IMR-90 (cell line): ENCODE measurements at regions not wholly inside any gene's neighbourhood (a gene's known extent, or its start where the extent isn't known, plus 50 kb on each side); places are given as distances from the start of the nearest gene placed in this dataset.

Source experiments
- ATAC-seq: fragments of 200-7000 bp; cut with Tn5 transposase; 2 replicates; pipeline ENCODE4 v1.9.1; 2020; ENCODE audit warnings: low read depth, mild to moderate bottlenecking, moderate library complexity
- BruUV-seq: library from RNA; stranded (reverse); fragments of 400-500 nt; replicated peaks from 2 replicates; lab custom pipeline; 2021; lab: Mats Ljungman, UMichigan
- CTCF ChIA-PET: fragments of 300-600 bp; formaldehyde crosslinking; extraction: SDS; loops from one replicate; lab custom pipeline; 2021; ENCODE audit warnings: antibody characterized with exemption; lab: Yijun Ruan, JAX
- POLR2A ChIA-PET: fragments of 300-600 bp; sonication (Branson Sonifier 250); formaldehyde crosslinking; loops from one replicate; lab custom pipeline; 2022; ENCODE audit warnings: antibody characterized with exemption; ENCODE audit not compliant: unreplicated experiment; lab: Charles Lee
- DNase-seq: peaks from one replicate; pipeline ENCODE4 v3.0.0; 2013
- H2AFZ ChIP-seq: replicated peaks from 2 replicates; pipeline ENCODE3; 2013; ENCODE audit warnings: low read length, mild to moderate bottlenecking; ENCODE audit not compliant: poor library complexity
- H2AK5ac ChIP-seq: 2 replicates; pipeline ENCODE4 v1.6.1; 2013; ENCODE audit warnings: low read depth, low read length, inconsistent platforms
- H2AK9ac ChIP-seq: replicated peaks from 2 replicates; pipeline ENCODE3; 2013; ENCODE audit warnings: mild to moderate bottlenecking, low read depth, low read length, moderate library complexity; ENCODE audit not compliant: poor library complexity
- H2BK120ac ChIP-seq: 2 replicates; pipeline ENCODE4 v1.6.1; 2013; ENCODE audit warnings: low read depth, low read length, inconsistent platforms
- H2BK15ac ChIP-seq: 3 replicates; pipeline ENCODE4 v1.6.1; 2013; ENCODE audit warnings: low read depth, low read length, inconsistent platforms
- H2BK20ac ChIP-seq: 2 replicates; pipeline ENCODE4 v1.6.1; 2013; ENCODE audit warnings: low read depth, mild to moderate bottlenecking, inconsistent platforms, low read length, moderate library complexity
- H2BK5ac ChIP-seq: 2 replicates; pipeline ENCODE4 v1.6.1; 2013; ENCODE audit warnings: mild to moderate bottlenecking, low read depth, low read length, inconsistent platforms; ENCODE audit not compliant: poor library complexity, severe bottlenecking
- H3K14ac ChIP-seq: replicated peaks from 2 replicates; pipeline ENCODE4 v1.6.1; 2013; ENCODE audit warnings: low read depth, low read length, inconsistent platforms
- H3K18ac ChIP-seq: 2 replicates; pipeline ENCODE4 v1.6.1; 2013; ENCODE audit warnings: low read depth, low read length, control low read depth
- H3K23ac ChIP-seq: 2 replicates; pipeline ENCODE4 v1.6.1; 2013; ENCODE audit warnings: low read depth, low read length, inconsistent platforms
- H3K27ac ChIP-seq: 2 replicates; pipeline ENCODE4 v1.5.1; 2013; ENCODE audit warnings: mild to moderate bottlenecking, control low read depth, low read length; ENCODE audit not compliant: insufficient read depth
- H3K27me3 ChIP-seq: 2 replicates; pipeline ENCODE4 v1.6.1; 2013; ENCODE audit warnings: low read length; ENCODE audit not compliant: control insufficient read depth, insufficient read depth
- H3K36me3 ChIP-seq: 2 replicates; pipeline ENCODE4 v1.6.1; 2013; ENCODE audit warnings: low read length, mixed read lengths; ENCODE audit not compliant: control insufficient read depth, insufficient read depth
- H3K4ac ChIP-seq: 2 replicates; pipeline ENCODE4 v1.6.1; 2013; ENCODE audit warnings: low read depth, low read length, inconsistent platforms
- H3K4me1 ChIP-seq: 2 replicates; pipeline ENCODE4 v1.6.1; 2013; ENCODE audit warnings: low read length, mixed read lengths; ENCODE audit not compliant: control insufficient read depth, insufficient read depth
- H3K4me2 ChIP-seq: 2 replicates; pipeline ENCODE4 v1.6.1; 2013; ENCODE audit warnings: low read depth, mild to moderate bottlenecking, control low read depth, low read length, moderate library complexity
- H3K4me3 ChIP-seq: 2 replicates; pipeline ENCODE4 v1.5.1; 2013; ENCODE audit warnings: low read depth, mild to moderate bottlenecking, control low read depth, low read length, moderate library complexity; ENCODE audit not compliant: insufficient read depth
- H3K56ac ChIP-seq: 2 replicates; pipeline ENCODE4 v1.6.1; 2013; ENCODE audit warnings: low read length, inconsistent platforms; ENCODE audit not compliant: insufficient read depth; ENCODE audit errors: extremely low read depth
- H3K79me1 ChIP-seq, 2 experiments: 2 replicates each; pipeline ENCODE4 v1.6.1; 2013; ENCODE audit warnings: low read length in 2 of 2, inconsistent platforms in 1 of 2, low read depth in 1 of 2
- H3K9ac ChIP-seq: 2 replicates; pipeline ENCODE4 v1.6.1; 2013; ENCODE audit warnings: low read depth, low read length, control low read depth
- H3K9me1 ChIP-seq: 2 replicates; pipeline ENCODE4 v1.6.1; 2013; ENCODE audit warnings: low read length, inconsistent platforms; ENCODE audit not compliant: insufficient read depth
- H3K9me3 ChIP-seq: 2 replicates; pipeline ENCODE4 v1.6.1; 2013; ENCODE audit warnings: low read length; ENCODE audit not compliant: control insufficient read depth, insufficient read depth
- H4K20me1 ChIP-seq: 2 replicates; pipeline ENCODE4 v1.6.1; 2013; ENCODE audit warnings: low read length, inconsistent platforms; ENCODE audit not compliant: insufficient read depth
- H4K5ac ChIP-seq: 2 replicates; pipeline ENCODE4 v1.6.1; 2013; ENCODE audit warnings: mild to moderate bottlenecking, low read depth, low read length, control low read depth
- H4K8ac ChIP-seq, 2 experiments: 2 replicates each; pipeline ENCODE4 v1.6.1; 2013; ENCODE audit warnings: low read depth in 2 of 2, low read length in 2 of 2, control low read depth in 1 of 2, inconsistent platforms in 1 of 2
- H4K91ac ChIP-seq: 2 replicates; pipeline ENCODE4 v1.6.1; 2013; ENCODE audit warnings: low read depth, low read length, inconsistent platforms; ENCODE audit not compliant: insufficient read depth
- BHLHE40 ChIP-seq: fragments of 150-350 bp; IDR thresholded peaks from 2 replicates; pipeline ENCODE4 v1.6.1; 2016; ENCODE audit warnings: mild to moderate bottlenecking, low read depth, low read length
- CEBPB ChIP-seq: IDR thresholded peaks from 2 replicates; pipeline ENCODE4 v1.6.1; 2012; ENCODE audit warnings: low read depth, low read length, improper control_type of control experiment
- CHD1 ChIP-seq: IDR thresholded peaks from 2 replicates; pipeline ENCODE4 v1.6.1; 2012; ENCODE audit warnings: low read depth, low read length, improper control_type of control experiment
- CTCF ChIP-seq: conservative IDR thresholded peaks from 2 replicates; pipeline ENCODE4 v1.5.1; 2012; ENCODE audit warnings: mild to moderate bottlenecking, low read depth, low read length, improper control_type of control experiment
- MAFK ChIP-seq: IDR thresholded peaks from 2 replicates; pipeline ENCODE4 v1.6.1; 2012; ENCODE audit warnings: low read depth, low read length, improper control_type of control experiment
- MAZ ChIP-seq: IDR thresholded peaks from 2 replicates; pipeline ENCODE4 v1.6.1; 2012; ENCODE audit warnings: low read depth, mild to moderate bottlenecking, low read length, improper control_type of control experiment, moderate library complexity, borderline replicate concordance
- MXI1 ChIP-seq: IDR thresholded peaks from 2 replicates; pipeline ENCODE4 v1.6.1; 2012; ENCODE audit warnings: low read depth, mild to moderate bottlenecking, low read length, moderate library complexity, borderline replicate concordance
- NFE2L2 ChIP-seq: fragments of 150-350 bp; IDR thresholded peaks from 2 replicates; pipeline ENCODE4 v1.6.1; 2016; ENCODE audit warnings: low read depth, mild to moderate bottlenecking, low read length
- RCOR1 ChIP-seq: IDR thresholded peaks from 2 replicates; pipeline ENCODE4 v1.6.1; 2012; ENCODE audit warnings: mild to moderate bottlenecking, low read length, improper control_type of control experiment; ENCODE audit not compliant: insufficient replicate concordance
- SMC3 ChIP-seq: fragments of 150-350 bp; IDR thresholded peaks from 2 replicates; pipeline ENCODE4 v1.6.1; 2016; ENCODE audit warnings: low read depth, mild to moderate bottlenecking, antibody characterized with exemption, low read length, moderate library complexity
- whole genome bisulfite sequencing, 2 experiments: methylation state at CpG; one replicate each; pipeline versions ENCODE4 v1.1.5 to v1.1.7; 2013; ENCODE audit warnings: missing lambda C conversion rate in 2 of 2; ENCODE audit not compliant: insufficient read length in 1 of 2; ENCODE audit errors: extremely low coverage in 2 of 2; 5-methylcytosine and 5-hydroxymethylcytosine counted together
- dilution Hi-C: fragments of 300-500 bp; cut with HindIII; formaldehyde crosslinking; loops from one replicate; pipeline ENCODE4 v1.14.3; 2018; ENCODE audit warnings: low sequenced_read_pairs; ENCODE audit not compliant: unreplicated experiment
- in situ Hi-C: fragments of 300-500 bp; cut with MboI; formaldehyde crosslinking; loops from 3 replicates; pipeline ENCODE4 v1.14.3; 2019; ENCODE audit warnings: low sequenced_read_pairs, inconsistent platforms, mixed read lengths
- intact Hi-C: fragments of 100-400 bp; cut with micrococcal nuclease; formaldehyde crosslinking; loops from 2 replicates; pipeline ENCODE4 v1.10.0; 2022

DNA sequence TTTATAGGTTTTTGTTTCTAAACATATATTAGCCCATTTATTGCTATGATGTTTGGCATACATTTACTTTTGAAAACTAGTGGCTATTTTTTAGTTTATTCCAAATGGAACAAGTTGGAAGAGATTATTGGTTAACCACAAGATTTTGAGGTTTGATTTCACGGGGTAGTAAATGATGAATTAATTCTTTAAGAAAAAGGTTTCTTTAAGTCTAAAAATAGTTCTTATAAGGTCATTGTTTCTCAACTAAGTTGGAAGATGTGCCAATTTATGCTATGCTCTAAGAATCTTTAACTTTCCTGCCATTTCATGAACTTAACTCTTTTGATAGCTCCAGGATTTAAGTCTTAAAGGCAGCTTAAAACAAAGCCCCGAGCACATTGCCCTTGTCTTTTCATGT, 183.8 kb downstream of the LMO4 start:
- Histone ChIP-seq H3K9ac (no peak overlapping the region; the same call in 1 of the 2 replicates), H3K27ac (peak overlapping the region; percentile 99), H3K14ac (peak overlapping the region; percentile 62), H2AFZ (no peak overlapping the region), H4K5ac (peak overlapping the region; percentile 66; the same call in 1 of the 2 replicates), H3K9me1 (peaks cover 3% of the 10 kb centered on the region; the same call in 1 of the 2 replicates), H2AK9ac (no peak overlapping the region), H3K36me3 (no peaks in the 10 kb centered on the region), H3K9me3 (no peaks in the 10 kb centered on the region), H2BK15ac (peak overlapping the region; percentile 95), H3K56ac (peak overlapping the region; percentile 67; the same call in 1 of the 2 replicates), H2BK20ac (peak overlapping the region; percentile 74), H3K27me3 (no peaks in the 10 kb centered on the region), H2AK5ac (peak overlapping the region; percentile 41; the same call in 1 of the 2 replicates), H3K4me2 (peak overlapping the region; percentile 81; the same call in 1 of the 2 replicates), H3K18ac (peak overlapping the region; percentile 97), H4K20me1 (no peaks in the 10 kb centered on the region), H4K91ac (peak overlapping the region; percentile 92), H2BK5ac (peak overlapping the region; percentile 61), H3K4ac (peak overlapping the region; percentile 74), H4K8ac (peak overlapping the region; percentile 54 to 85), H3K79me1 (no peaks in the 10 kb centered on the region), H2BK120ac (peak overlapping the region; percentile 70), H3K4me3 (no peak overlapping the region), H3K23ac (peak overlapping the region; percentile 50), H3K4me1 (peaks cover 11% of the 10 kb centered on the region)
- ChIA-PET POLR2A (no interaction called here), CTCF (no interaction called here)
- no peak for ATAC-seq
- TF ChIP-seq CEBPB = no peak
- TF ChIP-seq BHLHE40 = no peak
- no peak for TF ChIP-seq MAZ
- TF ChIP-seq MXI1 = no peak
- TF ChIP-seq MAFK = no peak
- no peak for TF ChIP-seq NFE2L2
- no peak for TF ChIP-seq CTCF
- no peak for TF ChIP-seq CHD1
- no peak for TF ChIP-seq SMC3
- no peak for TF ChIP-seq RCOR1
- dilution Hi-C loops (no loop called here), in situ Hi-C loops (no loop called here), intact Hi-C loops (loop anchor here (10.0 kb wide), 1 partner anchor 442 kb away; no protein-coding TSS in a partner anchor)
- DNase-seq = peak; percentile 41
- no TSS peak for BruUV-seq
- 100% methylated on average over 1 of the region's 2 CpGs; no CpG with 5 or more reads in 1 of the 2 experiments for WGBS, 2 experiments
